Iris pigment epithelial cell (primary cell): ENCODE measurements at regions not wholly inside any gene's neighbourhood (a gene's known extent, or its start where the extent isn't known, plus 50 kb on each side); places are given as distances from the start of the nearest gene placed in this dataset.
"Not testable (repeated sequence)": the region's sequence is repeated elsewhere in the genome, so short reads cannot be mapped to it uniquely, and the experiment has no call there.

Experiments
- DNase-seq: peaks from one replicate; pipeline ENCODE4 v3.0.0-alpha.2; 2011; ENCODE audit warnings: low read depth

DNA sequence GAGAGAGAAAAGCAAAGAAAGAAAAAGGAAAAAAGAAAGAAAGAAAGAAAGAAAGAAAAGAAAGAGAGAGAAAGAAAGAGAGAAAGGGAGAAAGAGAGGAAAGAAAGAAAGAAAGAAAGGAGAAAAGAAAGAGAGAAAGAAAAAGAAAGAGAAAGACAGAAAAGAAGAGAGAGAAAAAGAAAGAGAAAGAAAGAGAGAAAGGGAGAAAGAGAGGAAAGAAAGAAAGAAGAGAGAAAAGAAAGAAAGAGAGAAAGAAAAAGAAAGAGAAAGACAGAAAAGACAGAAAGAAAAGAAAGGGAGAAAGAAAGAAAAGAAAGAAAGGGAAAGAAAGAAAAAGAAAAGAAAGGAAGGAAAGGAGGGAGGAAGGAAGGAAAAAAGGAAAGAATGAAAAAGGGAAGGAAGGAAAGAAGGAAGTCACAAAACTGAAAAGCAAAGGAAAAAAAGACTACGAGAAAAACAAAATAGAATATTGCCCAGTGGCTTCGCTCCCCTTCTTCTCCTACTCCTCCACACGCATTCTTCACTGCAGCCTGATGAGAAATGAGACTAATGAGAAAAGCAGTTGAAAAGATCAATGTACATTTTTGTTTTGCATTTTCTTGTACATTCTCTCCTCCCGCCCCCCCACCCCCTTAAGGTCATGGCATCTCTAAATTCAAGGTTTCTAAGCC lies 170.0 kb downstream of the SOD2 start:
- no peak for DNase-seq

DNA sequence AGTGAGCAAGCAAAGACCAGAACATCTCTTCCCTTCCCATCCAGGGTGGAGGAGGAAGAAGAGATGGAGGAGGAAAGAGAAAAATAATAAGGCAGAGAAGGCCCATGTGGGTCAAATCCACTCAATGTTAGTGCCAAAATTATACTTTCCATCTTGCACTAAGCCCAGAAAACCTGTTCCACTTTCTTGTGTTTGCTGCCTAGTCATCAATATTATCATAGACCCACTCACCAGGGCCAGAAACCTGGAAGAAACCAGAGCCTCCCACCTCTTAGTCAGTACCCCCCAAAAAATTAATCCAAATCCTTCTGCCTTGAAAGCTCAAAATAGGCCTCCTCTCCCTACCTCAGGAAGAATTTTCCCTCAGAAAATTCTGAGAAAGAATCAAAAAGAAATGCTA lies 171.1 kb downstream of the SOD2 start:
- no peak for DNase-seq

DNA sequence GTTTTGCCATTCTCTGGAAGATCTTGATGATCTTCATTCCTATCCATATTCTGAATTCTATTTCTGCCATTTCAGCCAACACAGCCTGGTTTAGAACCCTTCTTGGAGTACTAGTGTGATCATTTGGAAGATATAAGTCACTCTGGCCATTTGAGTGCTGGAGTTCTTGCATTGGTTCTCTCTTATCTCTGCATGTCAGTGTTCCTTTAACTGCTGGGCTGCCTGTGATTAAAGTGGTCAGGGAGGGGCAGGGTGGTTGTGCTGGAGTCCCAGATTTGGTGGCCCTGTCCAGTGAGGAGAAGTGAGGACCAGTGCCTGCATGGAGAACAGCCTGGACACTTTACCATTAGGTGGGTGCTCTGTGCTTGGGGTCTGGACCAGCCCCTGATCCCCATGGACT lies 173.0 kb downstream of the SOD2 start:
- DNase-seq = no peak

DNA sequence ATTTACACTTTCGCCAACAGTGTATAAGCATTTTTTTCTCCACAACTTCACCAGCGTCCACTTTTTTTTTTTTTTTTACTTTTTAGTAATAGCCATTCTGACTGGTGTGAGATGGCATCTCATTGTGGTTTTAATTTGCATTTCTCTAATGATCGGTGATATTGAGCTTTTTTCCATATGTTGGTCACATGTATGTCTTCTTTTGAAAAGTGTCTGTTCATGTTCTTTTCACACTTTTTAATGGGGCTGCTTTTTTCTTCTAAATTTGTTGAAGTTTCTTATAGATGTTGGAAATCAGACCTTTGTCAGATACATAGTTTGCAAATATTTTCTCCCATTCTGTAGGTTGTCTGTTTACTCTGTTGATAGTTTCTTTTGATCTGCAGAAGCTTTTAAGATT lies 177.2 kb downstream of the SOD2 start:
- not testable (repeated sequence) for DNase-seq

DNA sequence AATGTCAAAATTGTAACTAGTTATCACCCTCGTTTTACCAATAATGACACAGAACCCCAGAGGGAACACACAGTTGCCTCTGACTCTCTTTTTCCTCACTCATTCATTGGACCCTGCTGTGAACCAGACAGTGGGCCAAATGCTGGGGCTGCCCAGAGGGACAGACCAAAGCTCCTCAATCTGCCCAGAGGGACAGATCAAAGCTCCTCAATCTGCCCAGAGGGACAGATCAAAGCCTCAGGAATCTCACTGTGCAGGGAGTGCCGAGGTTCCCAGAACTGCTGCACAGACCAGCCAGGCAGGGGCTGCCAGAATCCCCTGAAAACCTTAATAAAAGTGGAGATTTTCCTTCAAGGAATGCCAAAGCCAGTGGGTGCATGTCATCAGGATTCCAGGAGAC lies 179.1 kb downstream of the SOD2 start:
- no peak for DNase-seq

DNA sequence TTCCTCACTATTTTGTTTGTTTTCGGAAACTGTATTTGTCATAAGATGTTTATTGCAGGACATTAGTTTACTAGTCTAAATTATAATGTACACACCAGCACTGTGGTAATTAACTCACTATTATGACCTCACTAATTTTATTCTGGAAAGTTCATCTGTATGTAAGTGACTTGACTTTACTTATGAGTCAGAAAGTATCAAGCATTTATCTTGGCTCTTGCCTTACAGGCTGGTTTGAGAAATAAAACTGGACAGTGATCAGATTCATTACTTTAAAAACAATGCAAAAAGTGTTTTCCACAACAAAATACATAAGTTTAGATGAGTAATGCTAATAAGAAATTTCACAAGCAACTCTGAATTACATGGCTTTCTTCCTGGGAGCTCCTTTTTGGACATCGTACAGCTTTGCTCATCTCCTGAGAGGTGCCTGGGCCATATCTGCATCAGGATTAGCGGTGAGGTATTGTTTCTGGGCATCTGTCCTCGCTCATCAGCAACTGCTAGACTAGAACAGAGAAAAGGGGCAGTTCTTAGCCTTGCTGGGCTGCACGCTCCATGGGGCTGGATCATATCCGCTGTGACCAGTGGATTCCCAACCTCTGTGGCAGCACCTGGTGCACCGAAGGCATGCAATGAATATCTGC lies 179.8 kb downstream of the SOD2 start:
- no peak for DNase-seq

DNA sequence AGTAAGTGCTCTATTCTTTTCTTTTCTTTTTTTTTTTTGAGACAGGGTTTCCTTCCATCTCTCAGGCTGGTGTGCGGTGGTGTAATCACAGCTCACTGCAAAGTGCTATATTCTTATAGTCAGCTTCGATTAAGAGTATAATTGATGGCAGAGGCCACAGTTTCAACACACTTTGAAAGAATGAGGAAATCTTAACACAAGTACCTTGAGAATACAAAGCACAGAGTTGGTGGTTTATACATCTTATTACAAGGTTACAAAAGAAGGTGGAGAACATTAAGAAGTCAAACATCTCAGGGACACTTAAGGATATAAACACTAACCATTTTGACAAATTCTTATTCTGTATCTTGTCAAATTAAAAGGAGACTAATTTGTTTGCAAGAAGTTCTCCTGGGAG lies 180.5 kb downstream of the SOD2 start:
- DNase-seq = no peak

DNA sequence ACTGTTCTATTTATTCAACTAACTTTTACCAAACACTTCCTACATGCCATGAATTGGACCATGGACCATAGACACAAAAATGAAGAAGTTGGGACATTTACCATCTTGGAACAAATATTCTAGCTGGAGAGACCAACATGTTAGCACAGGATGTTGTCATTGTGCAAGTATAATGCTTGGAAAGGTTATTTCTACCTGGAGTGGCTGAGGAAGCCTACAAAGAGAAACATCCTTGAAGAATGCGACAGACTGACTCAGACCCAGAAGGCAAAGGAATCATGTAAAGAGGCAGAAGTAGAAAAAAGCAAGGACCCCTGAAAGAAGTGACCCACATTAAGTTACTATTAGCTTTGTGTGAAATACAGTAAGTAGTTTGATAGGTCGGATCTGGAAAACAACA lies 180.9 kb downstream of the SOD2 start:
- DNase-seq = no peak

DNA sequence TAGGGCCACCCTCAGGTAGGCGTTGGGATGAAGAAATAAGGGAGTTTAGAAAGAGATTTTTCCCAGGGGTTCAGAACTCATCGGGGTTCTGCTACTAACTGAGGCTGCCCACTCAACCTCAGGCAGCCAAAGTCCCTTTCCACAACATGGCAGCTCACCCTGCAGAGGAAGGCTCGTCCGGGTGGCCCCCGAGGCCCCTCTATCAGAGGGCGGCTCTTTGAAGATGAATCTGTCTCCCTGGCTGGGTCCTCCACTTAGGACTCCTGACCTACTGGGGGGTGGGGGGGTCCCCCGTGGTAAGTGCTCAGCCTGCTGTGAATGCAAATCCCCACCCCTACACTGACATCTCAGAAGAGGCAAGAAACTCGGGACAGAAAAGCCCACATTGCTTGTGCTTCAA lies 182.9 kb downstream of the SOD2 start:
- DNase-seq = no peak

DNA sequence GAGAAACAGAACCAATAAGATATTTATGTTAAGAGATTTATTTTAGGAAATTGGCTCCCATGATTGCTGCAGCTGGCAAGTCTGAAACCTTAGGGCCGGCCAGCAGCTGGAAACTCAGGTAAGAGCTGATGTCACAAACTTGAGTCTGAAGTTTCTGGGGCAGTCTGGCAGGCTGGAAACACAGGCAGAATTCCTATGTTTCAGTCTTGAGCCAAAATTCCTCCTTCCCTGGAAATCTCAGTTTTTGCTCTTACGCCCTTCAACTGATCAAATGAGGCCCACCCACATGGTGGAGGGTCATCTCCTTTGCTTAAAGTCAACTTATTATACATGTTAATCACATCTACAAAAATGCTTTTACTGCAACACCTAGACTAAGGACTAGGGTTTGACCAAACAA lies 184.1 kb downstream of the SOD2 start:
- no peak for DNase-seq

DNA sequence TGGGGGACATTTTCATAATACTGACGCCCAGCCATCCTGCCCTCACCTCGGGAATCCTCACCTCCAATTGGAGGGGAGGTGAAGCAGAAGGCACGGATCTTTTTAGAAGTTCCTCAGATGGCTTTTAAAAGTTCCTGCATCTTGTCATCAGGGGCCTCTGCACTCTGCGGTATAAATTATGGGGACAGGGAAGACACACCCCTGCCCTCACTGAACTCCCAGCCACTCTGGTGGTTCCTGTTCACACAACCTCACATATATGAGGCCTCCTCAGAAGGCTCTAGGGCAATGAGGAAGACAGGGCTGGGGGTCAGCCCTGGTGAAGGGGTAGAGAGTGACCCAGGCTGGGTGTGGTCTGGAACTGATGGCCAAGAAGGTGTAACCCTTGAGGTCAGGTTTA lies 187.0 kb downstream of the SOD2 start:
- no peak for DNase-seq

DNA sequence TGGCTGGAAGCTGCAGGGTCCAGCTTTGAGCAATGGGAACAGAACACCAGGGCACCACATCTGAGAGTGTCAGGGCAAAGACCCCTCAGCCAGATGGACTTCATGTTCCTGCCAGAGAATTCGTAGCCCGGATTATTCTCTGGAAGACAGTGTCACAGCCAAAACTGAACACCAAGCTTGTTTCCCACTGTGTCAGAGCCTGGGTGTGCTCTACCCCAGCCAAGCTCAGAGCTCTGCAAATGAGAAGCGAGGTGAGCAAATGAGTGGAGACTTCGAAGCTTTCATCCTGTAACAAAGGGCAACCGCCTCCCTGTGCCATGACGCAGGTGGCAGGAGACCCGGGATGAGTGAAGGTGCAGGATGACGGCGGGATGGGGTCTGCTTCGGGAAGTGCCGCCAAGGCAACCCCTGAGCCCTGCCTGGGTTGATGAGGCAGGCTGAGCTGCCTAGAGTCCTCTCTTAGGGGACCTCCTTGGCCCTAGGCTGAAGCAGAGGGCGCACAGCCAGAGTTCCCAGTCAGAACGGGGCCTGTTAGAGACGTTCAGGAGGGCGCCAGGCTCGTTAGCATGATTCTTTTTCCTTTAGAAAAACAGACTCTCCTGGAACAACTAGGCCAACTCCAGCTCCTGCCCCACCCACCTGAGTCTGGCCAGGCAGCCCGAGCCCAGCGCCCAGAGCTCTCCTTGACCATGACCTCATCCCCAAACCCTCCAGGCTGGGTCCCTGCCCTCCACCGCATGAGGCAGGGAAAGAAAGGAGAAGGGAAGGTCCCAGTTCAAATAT lies 187.7 kb downstream of the SOD2 start:
- DNase-seq = no peak

DNA sequence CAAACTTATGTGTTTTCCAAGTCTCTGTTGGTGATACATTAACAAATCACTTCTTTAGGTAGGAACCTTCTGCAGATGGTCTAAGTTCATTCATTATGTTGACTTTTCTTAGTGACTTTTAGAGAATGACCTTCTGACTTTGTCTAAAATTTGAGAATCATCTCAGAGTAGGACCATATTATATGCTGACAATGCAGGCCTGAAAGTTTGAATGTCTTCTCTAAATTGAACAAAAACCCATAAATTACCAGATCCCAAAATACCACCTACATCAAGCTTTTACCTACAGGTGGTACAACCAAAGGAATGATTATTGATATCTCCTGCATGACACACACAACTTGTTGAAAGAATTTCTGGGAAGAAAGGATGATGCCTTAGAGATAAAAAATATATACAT lies 191.5 kb downstream of the SOD2 start:
- no peak for DNase-seq

DNA sequence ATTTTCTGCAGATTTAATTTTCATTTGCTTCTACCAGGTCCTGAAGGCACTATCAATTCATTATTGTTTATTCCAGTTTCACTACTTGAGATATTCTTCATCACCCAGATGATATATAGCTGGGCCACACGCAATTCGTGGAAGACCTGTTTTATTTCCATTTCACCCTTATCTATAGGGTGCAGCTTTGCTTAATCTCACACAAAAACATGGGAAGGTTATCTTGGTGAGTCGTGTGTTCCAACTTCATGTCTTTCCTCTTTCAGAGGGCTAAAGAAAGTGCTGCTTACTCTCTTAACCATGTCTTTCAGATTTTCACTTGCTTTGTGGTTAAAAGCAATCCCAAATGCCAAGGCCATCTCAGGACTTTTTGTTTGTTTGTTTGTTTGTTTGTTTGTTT lies 194.0 kb downstream of the SOD2 start:
- no peak for DNase-seq

DNA sequence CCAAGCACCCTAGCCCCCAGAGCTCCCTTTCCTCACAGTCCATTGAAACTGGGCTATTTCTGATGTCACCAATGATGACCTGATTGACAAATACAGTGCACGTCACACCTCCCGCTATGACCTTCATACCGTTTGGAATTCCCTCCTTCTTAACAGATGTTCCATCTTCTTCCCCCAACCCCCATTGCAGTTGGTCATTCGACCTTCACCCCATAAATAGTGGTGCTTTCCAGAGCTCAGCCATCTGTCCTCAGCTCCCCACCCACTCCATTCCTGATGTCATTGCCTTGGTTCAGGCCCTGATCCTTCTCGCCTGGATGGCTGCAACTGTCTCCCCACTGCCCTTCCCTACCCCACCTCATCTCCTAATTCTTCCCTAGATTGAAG lies 198.5 kb downstream of the SOD2 start:
- DNase-seq = no peak

DNA sequence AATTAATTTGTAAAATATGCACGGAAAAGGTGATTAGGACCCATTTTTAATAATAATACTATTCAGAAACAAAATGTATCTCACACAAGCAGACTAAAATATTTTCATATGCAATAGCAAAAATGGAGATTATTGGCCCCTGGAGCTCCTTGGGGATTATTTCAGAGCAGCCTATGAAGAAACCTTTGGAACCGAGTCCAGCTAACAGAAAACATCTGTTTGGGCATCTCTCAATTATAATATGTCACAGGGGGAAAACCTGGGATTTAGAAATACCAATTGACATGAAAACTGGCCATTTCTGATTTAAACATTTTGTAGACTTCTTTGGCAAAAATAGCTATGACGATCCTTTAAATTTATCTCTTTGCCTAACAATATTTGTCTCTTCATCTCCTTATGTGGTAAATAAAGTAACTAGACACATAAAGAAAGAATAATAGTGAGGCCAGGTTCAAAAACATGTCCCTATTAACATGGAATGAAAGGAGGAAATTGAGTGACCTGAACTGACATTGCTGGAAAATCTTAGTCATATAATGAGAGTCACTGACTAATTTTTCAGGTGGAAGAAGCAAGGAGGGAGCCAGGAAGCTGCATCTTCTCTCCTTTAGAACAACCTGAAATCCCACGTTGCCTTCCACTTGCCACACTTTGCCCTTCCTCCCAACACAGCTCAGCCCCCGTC lies 199.0 kb downstream of the SOD2 start:
- DNase-seq = no peak

DNA sequence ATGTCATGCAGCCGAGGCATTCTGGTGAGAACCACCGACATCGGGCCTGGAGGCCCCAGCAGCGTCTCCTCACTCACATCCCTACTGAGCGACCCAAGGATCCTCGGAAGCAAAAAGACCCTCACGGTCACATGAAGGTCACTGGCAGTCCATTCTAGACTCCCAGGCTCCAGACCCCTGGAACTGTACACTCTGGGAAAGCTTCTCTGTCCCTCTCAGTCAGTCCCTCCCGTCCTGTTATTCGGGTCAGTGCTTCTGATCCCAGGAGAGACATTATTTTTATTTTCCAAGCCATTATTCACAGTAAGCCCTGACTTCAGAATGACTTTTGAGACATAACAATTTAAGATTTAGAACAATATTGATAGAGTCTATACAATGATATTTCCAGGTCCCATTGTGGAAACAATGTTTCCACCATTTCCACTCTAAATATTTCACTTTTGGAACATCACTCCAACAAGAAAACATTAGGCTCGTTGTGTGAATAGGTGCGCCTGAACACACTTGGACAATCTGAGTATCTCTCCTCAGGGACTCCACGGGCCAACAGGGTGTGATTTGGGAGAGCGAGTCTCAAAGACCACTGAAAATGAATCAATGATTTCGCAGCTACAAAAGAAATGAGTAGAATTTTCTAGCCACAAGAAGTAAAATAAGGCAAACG lies 199.7 kb downstream of the SOD2 start:
- DNase-seq = no peak

DNA sequence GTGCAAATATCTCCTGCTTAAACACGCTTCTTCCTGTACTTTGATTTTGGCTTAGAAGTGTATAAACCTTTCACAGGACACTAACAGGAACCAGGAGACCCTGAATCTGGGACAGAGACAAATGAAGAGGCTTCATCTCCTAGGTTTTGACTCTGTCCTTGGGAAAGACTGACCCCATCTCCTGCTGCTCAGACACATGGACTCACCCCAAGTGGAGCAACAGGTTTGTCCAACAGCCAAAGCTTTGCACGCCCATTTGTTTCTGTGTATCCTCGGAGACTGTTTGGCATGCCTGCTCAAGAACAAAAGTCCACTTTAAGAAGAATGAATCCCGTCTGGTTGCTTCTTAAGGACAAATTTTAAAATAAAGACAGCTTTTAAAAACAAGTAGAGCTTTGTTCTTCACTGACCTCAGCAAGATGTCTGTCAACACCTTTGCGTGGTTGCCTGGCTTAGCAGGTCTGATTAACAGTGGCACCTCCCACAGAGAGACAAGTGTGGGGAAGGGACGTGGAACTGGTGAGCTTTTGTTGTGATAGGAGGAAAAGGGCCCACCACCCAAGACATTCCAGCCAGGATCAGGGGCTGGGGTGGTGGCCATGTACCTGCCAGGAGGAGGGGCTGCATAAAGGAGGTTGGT lies 202.6 kb downstream of the SOD2 start:
- no peak for DNase-seq

DNA sequence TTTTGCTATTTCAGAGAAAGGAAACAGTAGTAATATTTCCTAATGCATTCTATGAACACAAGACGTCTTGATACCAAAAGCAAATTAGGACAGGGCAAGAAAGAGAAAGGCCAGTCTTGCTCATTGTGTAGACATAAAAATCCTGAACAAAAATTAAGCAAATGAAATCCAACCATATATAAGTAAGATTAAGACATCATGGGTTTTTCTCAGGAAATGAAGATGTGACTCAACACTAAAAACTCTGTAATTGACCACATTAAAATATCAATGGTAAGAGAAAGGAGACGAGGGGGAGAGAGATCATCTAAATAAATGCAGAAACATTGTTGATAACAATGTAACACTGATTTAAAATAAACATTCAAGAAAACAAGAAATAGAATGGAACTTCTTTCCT lies 205.4 kb downstream of the SOD2 start:
- DNase-seq = peak; percentile 28

DNA sequence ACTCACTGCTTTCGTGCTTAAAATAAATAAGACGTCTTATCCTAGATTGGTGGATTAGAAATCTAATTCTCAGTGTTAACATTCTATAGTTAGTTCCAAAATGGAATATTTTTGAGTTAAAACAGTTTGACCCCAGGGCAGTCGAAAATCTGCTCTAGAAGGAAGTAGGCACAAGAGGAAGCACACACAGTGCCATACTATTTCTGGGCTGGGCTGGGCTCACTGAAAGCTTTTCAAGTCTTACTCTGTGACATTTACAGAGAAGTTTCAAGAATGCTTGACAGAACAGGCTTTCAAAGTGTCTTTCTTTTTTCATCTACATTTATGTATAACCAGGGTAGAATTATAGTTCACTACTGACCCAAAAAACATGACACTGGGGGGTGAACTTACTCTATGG lies 209.8 kb downstream of the SOD2 start:
- DNase-seq = no peak

DNA sequence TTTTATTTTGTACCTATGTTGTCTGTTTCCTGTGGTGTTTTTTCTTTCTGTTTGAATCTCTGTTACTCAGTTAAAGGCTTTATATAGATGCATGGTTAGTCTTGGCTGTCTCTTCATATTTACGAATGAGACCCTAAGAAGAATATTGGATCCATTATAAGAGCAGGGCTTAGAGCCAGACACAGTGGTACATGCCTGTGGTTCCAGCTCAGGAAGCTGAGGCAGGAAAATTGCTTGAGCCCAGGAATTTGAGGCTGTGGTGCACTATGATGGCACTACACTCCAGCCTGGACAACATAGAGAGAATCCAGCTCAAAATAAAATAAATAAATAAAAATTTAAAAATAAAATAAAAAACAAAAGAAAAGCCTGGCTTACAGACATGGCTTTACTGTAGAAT lies 211.1 kb downstream of the SOD2 start:
- DNase-seq = no peak

DNA sequence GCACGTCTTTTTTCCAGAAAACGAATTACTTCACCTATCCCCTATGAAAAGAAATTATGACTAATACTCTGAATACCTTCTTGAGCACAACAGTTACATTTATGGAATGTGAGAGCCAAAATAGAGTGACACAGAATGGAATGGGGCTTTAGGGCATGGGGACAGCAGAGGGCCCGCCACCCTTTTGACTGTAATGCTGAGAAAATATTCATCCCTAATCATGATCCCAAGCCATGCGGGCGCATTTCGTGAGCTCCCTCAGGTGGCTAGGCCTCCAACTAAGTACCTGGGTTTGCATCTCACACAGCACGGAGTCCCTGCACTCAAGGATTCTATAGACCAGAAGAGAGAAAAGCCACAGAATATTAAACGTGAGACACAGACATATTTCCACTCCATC lies 212.6 kb downstream of the SOD2 start:
- DNase-seq = no peak
